ENCODE measurements at regions not wholly inside any gene's neighbourhood (a gene's known extent, or its start where the extent isn't known, plus 50 kb on each side); places are given as distances from the start of the nearest gene placed in this dataset.
"Not testable (repeated sequence)": the region's sequence is repeated elsewhere in the genome, so short reads cannot be mapped to it uniquely, and the experiment has no call there.

DNA sequence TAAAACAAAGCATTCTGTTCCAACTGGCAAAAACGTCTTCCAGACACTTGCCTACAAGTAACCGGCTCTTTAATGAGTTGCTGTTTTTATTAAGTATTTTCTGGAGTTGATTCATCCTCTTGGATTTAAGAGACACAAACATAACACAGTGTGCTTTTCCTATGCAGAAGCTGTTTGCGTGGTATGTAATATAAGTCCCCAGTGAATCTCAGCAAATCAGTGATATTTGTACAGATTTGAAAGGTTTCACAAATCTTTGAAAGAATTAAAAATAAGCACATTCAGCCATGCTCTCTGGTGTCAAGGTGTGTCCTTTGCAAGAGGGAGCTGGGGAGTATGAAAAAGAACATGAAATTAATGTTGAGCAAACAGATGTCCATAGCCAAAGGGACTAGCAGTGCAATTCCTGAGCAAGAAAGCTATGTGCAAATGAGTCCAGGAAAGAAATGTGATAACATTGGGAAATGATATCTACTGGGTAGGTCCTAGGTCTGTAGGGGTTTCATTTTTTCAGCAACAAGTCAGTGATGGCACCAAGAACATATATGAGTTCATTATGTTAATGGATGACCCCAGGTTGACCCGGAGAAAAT lies 170.1 kb upstream of the PHACTR1 start:
- H3K4me3 ChIP-seq (ENCODE audit: control insufficient read depth in 2 of 3, extremely low read depth in 1 of 3, insufficient read depth in 2 of 3, low read depth in 1 of 3, low read length in 3 of 3): no peak overlapping the region
- H2AFZ ChIP-seq (ENCODE audit: control insufficient read depth, low read length): no peak overlapping the region
- no peak for DNase-seq (ENCODE audit: low read depth, low spot score)
- H4K20me1 ChIP-seq (ENCODE audit: control insufficient read depth, extremely low read depth, insufficient read depth, low read length): no peaks in the 10 kb centered on the region
- dilution Hi-C loops (cut with MboI; ENCODE audit: extremely low pct_ligation_motif_present, low sequenced_read_pairs): no loop called here
- H3K9ac ChIP-seq (ENCODE audit: control insufficient read depth, extremely low read depth, insufficient read depth, low read length): no peak overlapping the region
- FAIRE-seq: no peak
- H3K36me3 ChIP-seq (ENCODE audit: control insufficient read depth in 2 of 2, extremely low read depth in 1 of 2, insufficient read depth in 2 of 2, low read length in 2 of 2): no peaks in the 10 kb centered on the region
- peak overlapping the region; percentile 0 for H3K4me2 ChIP-seq (ENCODE audit: control insufficient read depth, extremely low read depth, insufficient read depth, low read depth, low read length)
- no peaks in the 10 kb centered on the region for H3K9me3 ChIP-seq (ENCODE audit: control insufficient read depth, low read depth, low read length)
- no peak overlapping the region for H3K27ac ChIP-seq (ENCODE audit: control insufficient read depth, insufficient read depth, low read length)
- H3K9me1 ChIP-seq (ENCODE audit: control insufficient read depth, extremely low read depth, insufficient read depth, low read length): no peaks in the 10 kb centered on the region
- H3K79me2 ChIP-seq (ENCODE audit: control insufficient read depth, insufficient read depth, low read length): no peaks in the 10 kb centered on the region
- no peaks in the 10 kb centered on the region for H3K27me3 ChIP-seq (ENCODE audit: control insufficient read depth, extremely low read depth, insufficient read depth, low read length)
- TF ChIP-seq CTCF (optimal IDR thresholded peaks at IDR 0.05 in 1 of 3, IDR thresholded peaks at IDR 0.05 in 1 of 3, conservative IDR thresholded peaks at IDR 0.05 in 1 of 3; ENCODE audit: extremely low read depth in 1 of 3, insufficient read depth in 2 of 3, low read length in 3 of 3): no peak
- no peak for TF ChIP-seq EZH2 (IDR thresholded peaks at IDR 0.05; ENCODE audit: low read length)
- peaks cover 14% of the 10 kb centered on the region for H3K4me1 ChIP-seq (ENCODE audit: control insufficient read depth, extremely low read depth, insufficient read depth, low read length)

DNA sequence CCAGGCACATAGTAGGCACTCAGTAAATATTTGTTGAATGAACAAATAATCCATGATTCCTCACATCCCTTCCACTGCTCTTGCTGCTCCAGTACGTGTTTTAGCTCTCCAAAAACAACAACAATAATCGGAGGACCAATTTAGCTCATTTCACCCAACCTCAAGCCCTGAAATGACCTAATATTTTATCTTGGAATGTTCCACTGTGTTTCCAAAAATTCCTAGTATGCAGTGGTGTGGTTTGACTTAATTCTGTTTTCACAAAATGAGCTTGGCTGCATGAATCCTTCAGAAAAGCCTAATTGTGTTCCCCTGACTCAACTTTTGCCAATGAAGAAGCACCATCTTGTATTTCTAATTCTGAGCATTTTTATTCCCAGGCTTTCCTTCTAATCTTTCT lies 168.0 kb upstream of the PHACTR1 start:
- Histone ChIP-seq H3K9me1 (ENCODE audit: control insufficient read depth, extremely low read depth, insufficient read depth, low read length) (no peaks in the 10 kb centered on the region), H3K9ac (ENCODE audit: control insufficient read depth, extremely low read depth, insufficient read depth, low read length) (no peak overlapping the region), H3K4me1 (ENCODE audit: control insufficient read depth, extremely low read depth, insufficient read depth, low read length) (peaks cover 14% of the 10 kb centered on the region), H3K79me2 (ENCODE audit: control insufficient read depth, insufficient read depth, low read length) (no peaks in the 10 kb centered on the region), H3K4me3 (ENCODE audit: control insufficient read depth in 2 of 3, extremely low read depth in 1 of 3, insufficient read depth in 2 of 3, low read depth in 1 of 3, low read length in 3 of 3) (no peak overlapping the region), H3K4me2 (ENCODE audit: control insufficient read depth, extremely low read depth, insufficient read depth, low read depth, low read length) (no peak overlapping the region), H2AFZ (ENCODE audit: control insufficient read depth, low read length) (no peak overlapping the region), H4K20me1 (ENCODE audit: control insufficient read depth, extremely low read depth, insufficient read depth, low read length) (no peaks in the 10 kb centered on the region), H3K9me3 (ENCODE audit: control insufficient read depth, low read depth, low read length) (no peaks in the 10 kb centered on the region), H3K36me3 (ENCODE audit: control insufficient read depth in 2 of 2, extremely low read depth in 1 of 2, insufficient read depth in 2 of 2, low read length in 2 of 2) (no peaks in the 10 kb centered on the region), H3K27ac (ENCODE audit: control insufficient read depth, insufficient read depth, low read length) (no peak overlapping the region), H3K27me3 (ENCODE audit: control insufficient read depth, extremely low read depth, insufficient read depth, low read length) (no peaks in the 10 kb centered on the region)
- DNase-seq (ENCODE audit: low read depth, low spot score) (no peak), FAIRE-seq (no peak)
- dilution Hi-C loops (cut with MboI; ENCODE audit: extremely low pct_ligation_motif_present, low sequenced_read_pairs): no loop called here
- TF ChIP-seq CTCF (optimal IDR thresholded peaks at IDR 0.05 in 1 of 3, IDR thresholded peaks at IDR 0.05 in 1 of 3, conservative IDR thresholded peaks at IDR 0.05 in 1 of 3; ENCODE audit: extremely low read depth in 1 of 3, insufficient read depth in 2 of 3, low read length in 3 of 3) (no peak), EZH2 (IDR thresholded peaks at IDR 0.05; ENCODE audit: low read length) (no peak)

- dilution Hi-C loops (cut with MboI; ENCODE audit: extremely low pct_ligation_motif_present, low sequenced_read_pairs); H3K36me3 ChIP-seq (ENCODE audit: control insufficient read depth in 2 of 2, extremely low read depth in 1 of 2, insufficient read depth in 2 of 2, low read length in 2 of 2); FAIRE-seq; H3K4me2 ChIP-seq (ENCODE audit: control insufficient read depth, extremely low read depth, insufficient read depth, low read depth, low read length); H2AFZ ChIP-seq (ENCODE audit: control insufficient read depth, low read length); H3K9me3 ChIP-seq (ENCODE audit: control insufficient read depth, low read depth, low read length); H4K20me1 ChIP-seq (ENCODE audit: control insufficient read depth, extremely low read depth, insufficient read depth, low read length); H3K9me1 ChIP-seq (ENCODE audit: control insufficient read depth, extremely low read depth, insufficient read depth, low read length); H3K4me3 ChIP-seq (ENCODE audit: control insufficient read depth in 2 of 3, extremely low read depth in 1 of 3, insufficient read depth in 2 of 3, low read depth in 1 of 3, low read length in 3 of 3); H3K27ac ChIP-seq (ENCODE audit: control insufficient read depth, insufficient read depth, low read length); H3K79me2 ChIP-seq (ENCODE audit: control insufficient read depth, insufficient read depth, low read length); H3K9ac ChIP-seq (ENCODE audit: control insufficient read depth, extremely low read depth, insufficient read depth, low read length); DNase-seq (ENCODE audit: low read depth, low spot score); H3K27me3 ChIP-seq (ENCODE audit: control insufficient read depth, extremely low read depth, insufficient read depth, low read length): not testable (repeated sequence)
- H3K4me1 ChIP-seq (ENCODE audit: control insufficient read depth, extremely low read depth, insufficient read depth, low read length): peaks cover 14% of the 10 kb centered on the region
Measured at GRCh38 chr6:12549445-12549844, 167.1 kb upstream of the PHACTR1 start.

- H4K20me1 ChIP-seq (ENCODE audit: control insufficient read depth, extremely low read depth, insufficient read depth, low read length); DNase-seq (ENCODE audit: low read depth, low spot score); H3K9me3 ChIP-seq (ENCODE audit: control insufficient read depth, low read depth, low read length); H3K36me3 ChIP-seq (ENCODE audit: control insufficient read depth in 2 of 2, extremely low read depth in 1 of 2, insufficient read depth in 2 of 2, low read length in 2 of 2); H3K27ac ChIP-seq (ENCODE audit: control insufficient read depth, insufficient read depth, low read length); H3K4me1 ChIP-seq (ENCODE audit: control insufficient read depth, extremely low read depth, insufficient read depth, low read length); H3K9me1 ChIP-seq (ENCODE audit: control insufficient read depth, extremely low read depth, insufficient read depth, low read length); H3K4me2 ChIP-seq (ENCODE audit: control insufficient read depth, extremely low read depth, insufficient read depth, low read depth, low read length); H3K79me2 ChIP-seq (ENCODE audit: control insufficient read depth, insufficient read depth, low read length); dilution Hi-C loops (cut with MboI; ENCODE audit: extremely low pct_ligation_motif_present, low sequenced_read_pairs); H3K4me3 ChIP-seq (ENCODE audit: control insufficient read depth in 2 of 3, extremely low read depth in 1 of 3, insufficient read depth in 2 of 3, low read depth in 1 of 3, low read length in 3 of 3); FAIRE-seq; H2AFZ ChIP-seq (ENCODE audit: control insufficient read depth, low read length); H3K9ac ChIP-seq (ENCODE audit: control insufficient read depth, extremely low read depth, insufficient read depth, low read length); H3K27me3 ChIP-seq (ENCODE audit: control insufficient read depth, extremely low read depth, insufficient read depth, low read length): not testable (repeated sequence)
Measured at GRCh38 chr6:12554820-12555219, 161.7 kb upstream of the PHACTR1 start.
